HG02623 (cell line): ENCODE measurements at regions not wholly inside any gene's neighbourhood (a gene's known extent, or its start where the extent isn't known, plus 50 kb on each side); places are given as distances from the start of the nearest gene placed in this dataset.
"Not testable (repeated sequence)": the region's sequence is repeated elsewhere in the genome, so short reads cannot be mapped to it uniquely, and the experiment has no call there.

ENCODE experiments used
- ATAC-seq: cut with Tn5 transposase; IDR thresholded peaks from one replicate; pipeline ENCODE4 v1.9.1; 2021; ENCODE audit warnings: moderate library complexity; ENCODE audit not compliant: unreplicated experiment

GRCh38 chr12:126963825-126964224 lies 1303.1 kb upstream of the TMEM132C start:
- ATAC-seq: no peak

DNA sequence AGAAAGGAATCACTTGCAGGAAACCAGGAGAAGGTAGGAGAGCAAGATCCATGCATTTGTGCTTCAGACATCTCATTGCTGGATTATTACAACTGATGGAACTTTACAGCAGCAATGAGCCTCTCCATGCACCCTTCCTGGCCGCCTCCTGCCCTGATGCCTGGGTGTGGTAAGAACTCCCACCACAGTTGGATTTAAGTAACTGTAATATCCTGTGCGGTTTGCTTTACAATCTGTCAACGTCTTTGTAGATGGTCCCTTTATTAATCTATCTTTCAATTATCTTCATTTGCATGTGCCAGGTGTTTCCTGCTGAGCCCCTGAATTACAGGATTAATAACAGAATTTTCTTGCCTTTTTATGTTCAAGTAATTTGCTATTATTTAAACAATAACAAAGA lies 1300.5 kb upstream of the TMEM132C start:
- no peak for ATAC-seq

GRCh38 chr12:126967152-126967551 lies 1299.8 kb upstream of the TMEM132C start:
- ATAC-seq: no peak

- ATAC-seq: no peak
These were observed 1292.2 kb upstream of the TMEM132C start for GRCh38 chr12:126974779-126975178.

DNA sequence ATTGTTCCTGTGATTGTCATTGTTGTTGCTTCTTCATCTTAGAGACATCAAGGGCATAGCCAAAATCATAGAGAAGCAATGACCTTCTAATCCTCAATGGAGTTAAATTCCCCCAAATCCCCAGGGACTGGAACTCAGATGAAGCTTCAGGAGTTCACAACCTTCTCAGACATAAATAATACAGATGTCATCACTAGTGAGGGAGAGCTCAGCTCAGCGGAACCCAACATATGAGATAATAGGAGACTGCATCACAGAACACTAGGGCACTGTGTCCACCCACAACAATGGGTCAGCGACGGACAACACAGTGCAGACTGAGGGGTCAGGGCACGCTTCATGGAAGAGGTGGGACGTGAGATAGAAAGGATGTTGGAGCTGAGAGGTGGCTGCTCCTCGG lies 1290.4 kb upstream of the TMEM132C start:
- ATAC-seq: no peak

GRCh38 chr12:126979564-126979963 lies 1287.4 kb upstream of the TMEM132C start:
- not testable (repeated sequence) for ATAC-seq

DNA sequence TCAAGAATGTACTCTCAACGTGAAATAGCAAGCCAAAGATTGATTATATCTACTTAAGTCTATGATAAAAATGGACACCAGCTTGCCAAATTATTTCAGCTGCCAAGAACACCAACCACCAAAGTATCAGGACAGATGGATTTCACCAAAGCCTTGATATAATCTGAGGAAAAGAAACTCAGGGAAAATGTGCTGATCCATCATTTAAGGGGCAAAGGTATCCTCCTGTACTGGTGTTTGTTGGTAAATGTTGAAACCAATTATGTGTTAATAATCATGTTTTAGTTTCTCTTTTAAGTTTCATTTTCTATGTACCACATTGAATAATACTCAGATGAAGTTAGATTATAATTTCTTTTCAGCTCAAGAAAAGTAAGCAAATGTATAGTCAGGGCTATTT lies 1284.3 kb upstream of the TMEM132C start:
- ATAC-seq: no peak

DNA sequence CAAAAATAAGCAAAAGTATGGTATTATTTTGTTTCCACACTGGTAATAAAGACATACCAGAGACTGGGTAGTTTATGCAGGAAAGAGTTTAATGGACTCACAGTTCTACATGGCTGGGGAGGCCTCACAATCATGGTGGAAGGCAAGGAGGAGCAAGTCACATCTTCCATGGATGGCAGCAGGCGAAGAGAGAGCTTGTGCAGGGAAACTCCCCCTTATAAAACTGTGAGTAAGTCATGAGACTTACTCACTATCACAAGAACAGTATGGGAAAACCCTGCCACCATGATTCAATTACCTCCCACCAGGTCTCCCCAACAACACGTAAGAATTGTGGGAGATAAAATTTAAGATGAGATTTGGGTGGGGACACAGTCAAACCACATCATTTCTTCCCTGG lies 1283.2 kb upstream of the TMEM132C start:
- not testable (repeated sequence) for ATAC-seq

DNA sequence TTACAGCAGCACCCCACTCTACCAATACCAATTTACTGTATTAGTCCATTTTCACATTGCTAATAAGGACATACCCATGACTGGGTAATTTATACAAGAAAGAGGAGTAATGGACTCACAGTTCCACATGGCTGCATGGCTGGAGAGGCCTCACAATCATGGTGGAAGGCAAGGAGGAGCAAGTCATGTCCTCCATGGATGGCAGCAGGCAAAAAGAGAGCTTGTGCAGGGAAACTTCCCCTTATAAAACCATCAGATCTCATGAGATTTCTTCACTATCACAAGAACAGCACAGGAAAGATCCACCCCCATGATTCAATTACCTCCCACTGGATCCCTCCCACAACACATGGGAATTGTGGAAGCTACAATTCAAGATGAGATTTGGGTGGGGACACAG lies 1281.3 kb upstream of the TMEM132C start:
- ATAC-seq: not testable (repeated sequence)

DNA sequence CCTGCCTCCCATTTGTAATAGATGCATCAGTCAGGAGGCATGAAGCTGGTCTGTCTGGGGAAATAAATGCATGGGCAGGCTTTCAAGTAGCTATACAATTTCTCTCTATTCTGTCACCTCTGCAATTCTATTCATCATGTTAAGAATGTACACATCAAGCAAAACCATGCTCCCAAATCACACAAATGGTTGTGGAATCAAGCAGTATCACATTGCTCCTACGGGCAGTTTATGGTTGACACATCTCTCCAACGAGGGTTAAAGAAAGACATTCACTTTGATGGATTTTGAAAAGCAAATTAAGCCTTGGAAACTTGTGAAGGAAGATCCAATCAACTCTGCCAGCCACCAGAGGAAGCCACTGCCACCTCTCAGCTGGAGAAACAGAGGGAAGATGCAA lies 1277.4 kb upstream of the TMEM132C start:
- ATAC-seq: no peak

GRCh38 chr12:126993898-126994297 lies 1273.1 kb upstream of the TMEM132C start:
- ATAC-seq: no peak

DNA sequence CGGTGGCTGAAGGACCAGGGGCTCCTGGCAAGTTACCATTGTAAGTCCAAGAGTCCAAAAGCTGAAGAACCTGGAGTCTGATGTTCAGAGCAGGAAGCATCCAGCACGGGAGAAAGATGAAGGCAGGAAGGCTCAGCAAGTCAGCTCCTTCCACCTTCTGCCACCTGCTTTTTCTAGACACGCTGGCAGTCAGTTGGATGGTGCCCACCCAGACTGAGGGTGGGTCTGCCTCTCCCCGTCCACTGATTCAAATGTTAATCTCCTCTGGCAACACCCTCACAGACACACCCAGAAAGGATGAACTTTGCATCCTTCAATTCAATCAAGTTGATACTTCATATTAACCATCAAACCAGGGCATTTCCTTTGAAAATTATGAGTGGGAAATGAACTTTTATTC lies 1272.4 kb upstream of the TMEM132C start:
- ATAC-seq: no peak

GRCh38 chr12:126998031-126998430 lies 1268.9 kb upstream of the TMEM132C start:
- ATAC-seq: no peak

GRCh38 chr12:126998747-126999285 lies 1268.2 kb upstream of the TMEM132C start:
- ATAC-seq: no peak

DNA sequence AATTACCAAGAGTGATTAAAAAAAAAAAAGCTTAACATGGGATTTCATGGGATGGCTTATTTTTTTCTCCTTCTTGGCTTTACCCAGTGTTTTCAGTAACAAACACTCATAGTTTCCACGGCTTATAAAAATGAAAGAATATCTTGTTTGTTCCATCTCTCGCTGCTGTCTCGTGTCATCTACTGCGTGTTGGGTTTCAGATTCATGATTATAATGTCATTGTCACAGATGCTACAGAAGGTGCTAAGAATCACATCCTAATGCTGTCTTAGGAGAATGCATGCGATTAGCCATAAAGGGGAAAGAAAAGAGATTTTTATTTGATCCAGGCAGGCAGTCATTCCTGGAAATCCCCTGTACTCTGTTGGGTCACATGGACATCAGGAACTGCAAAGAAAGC lies 1267.6 kb upstream of the TMEM132C start:
- ATAC-seq: no peak

- ATAC-seq: no peak
These were observed 1261.6 kb upstream of the TMEM132C start for GRCh38 chr12:127005406-127005805.

- ATAC-seq: no peak
These were observed 1260.0 kb upstream of the TMEM132C start for GRCh38 chr12:127006972-127007371.

DNA sequence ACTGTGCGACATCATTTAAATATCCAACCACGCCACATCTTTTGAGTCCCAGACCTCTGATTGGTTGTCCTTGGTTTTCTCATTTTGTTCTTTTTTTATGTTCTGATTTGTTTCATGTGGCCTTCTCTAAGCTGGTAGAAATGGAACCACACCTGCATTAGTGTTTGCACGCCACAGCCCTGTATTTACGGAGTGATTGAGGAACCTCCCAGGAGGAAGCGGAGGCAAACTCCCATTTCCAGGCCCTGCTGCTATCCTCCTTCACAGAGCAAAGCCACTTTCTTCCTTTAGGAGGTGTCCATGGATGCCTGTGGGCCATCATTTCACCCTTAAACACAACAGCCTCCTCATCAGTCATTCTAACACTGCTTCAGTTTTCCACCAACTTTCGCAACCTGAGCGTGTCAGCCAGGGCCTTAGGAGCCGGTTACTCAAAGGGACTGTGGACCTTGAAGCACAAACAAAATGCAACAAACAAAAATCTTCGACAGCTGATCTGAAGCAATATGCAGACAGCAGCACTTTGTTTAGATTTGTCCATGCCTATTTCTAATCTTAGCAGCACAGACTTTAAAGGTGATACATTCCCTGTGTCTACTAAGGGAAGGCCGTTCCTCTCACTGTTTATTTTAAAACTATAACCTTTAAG lies 1258.1 kb upstream of the TMEM132C start:
- no peak for ATAC-seq

GRCh38 chr12:127012109-127012508 lies 1254.9 kb upstream of the TMEM132C start:
- no peak for ATAC-seq

- no peak for ATAC-seq
These were observed 1253.8 kb upstream of the TMEM132C start for GRCh38 chr12:127013197-127013596.

DNA sequence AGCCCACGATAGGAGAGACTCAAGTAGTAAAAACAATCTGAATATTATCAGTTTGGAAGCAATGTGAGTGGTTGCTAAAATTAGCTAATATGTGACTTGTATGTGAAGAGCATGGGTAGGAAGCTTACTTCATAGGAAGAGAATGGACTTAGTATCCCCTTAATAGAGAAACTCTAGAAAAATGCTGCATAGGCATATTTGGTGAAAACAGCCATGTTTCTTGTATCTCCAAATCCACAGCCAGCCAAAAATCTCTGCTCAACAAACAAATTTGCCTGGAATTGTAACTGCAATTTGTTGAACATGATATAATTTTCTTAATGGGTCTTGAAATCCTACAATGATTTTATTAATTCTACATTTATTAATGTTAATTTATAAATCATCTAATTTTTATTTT lies 1252.9 kb upstream of the TMEM132C start:
- ATAC-seq: no peak

DNA sequence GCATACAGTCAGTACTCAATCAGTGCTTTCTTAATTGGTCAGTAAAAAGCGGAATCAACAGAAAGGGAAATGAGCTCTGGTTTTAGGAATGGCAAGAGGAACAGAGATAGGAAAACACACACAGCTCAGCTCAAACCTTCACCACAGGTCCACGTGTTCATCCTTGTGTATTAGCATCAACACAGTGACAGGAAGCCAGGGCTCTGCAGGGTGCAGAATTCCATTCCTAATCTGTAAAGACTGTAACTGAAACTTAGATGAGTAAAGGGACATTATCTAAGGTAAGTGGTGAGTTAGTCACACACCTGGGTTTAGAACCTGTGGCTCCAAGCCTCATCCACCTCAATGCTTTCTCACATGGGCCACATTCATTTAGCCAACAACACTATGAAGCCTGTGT lies 1242.2 kb upstream of the TMEM132C start:
- no peak for ATAC-seq

DNA sequence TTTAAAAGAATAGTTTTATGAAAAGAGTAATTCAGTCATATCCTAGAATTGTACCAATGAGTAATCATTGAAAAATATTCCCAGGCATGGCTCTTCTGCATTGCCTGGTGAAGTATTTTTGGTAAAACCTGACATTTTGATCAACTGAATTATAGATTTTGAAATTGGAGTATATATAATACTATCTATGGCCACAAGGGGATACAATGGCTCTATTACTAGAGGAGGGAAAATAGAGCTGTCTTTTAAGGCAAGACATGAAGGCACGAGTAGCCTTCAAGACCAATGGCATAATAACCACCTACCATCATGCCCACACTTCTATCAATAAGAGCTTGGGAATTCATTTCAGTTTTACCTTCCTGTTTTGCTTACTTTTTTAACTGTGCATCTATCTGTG lies 1241.4 kb upstream of the TMEM132C start:
- no peak for ATAC-seq
